ENCODE measurements at regions not wholly inside any gene's neighbourhood (a gene's known extent, or its start where the extent isn't known, plus 50 kb on each side); places are given as distances from the start of the nearest gene placed in this dataset.

DNA sequence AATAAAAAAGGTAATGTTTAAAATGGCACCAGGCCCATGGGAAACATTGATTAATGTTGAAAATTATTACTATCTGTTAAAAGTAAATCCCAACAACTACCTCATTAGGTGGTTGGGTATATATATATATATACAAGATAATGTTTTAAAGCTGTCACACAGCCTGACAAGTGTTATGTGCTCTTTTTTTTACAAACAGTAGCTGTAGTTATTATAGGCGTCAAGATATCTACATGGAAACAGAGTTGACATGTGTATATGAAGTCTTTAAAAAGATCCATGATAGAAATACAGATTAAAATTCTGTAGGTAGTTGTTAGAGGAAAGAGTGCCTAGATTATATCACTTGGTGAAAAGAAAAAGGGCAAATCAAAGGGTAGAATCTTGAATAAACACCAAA is 279.9 kb downstream of the SLITRK6 start:
- Histone ChIP-seq H3K36me3 (no peaks in the 10 kb centered on the region), H3K27ac (peak overlapping the region in 1 of 4 donors; percentile 56), H3K4me3 (no peak overlapping the region), H3K27me3 (no peaks in the 10 kb centered on the region), H3K9me3 (no peaks in the 10 kb centered on the region), H3K4me1 (peaks cover 0 to 32% (median 2%) of the 10 kb centered on the region in 3 donors)
- ATAC-seq = no peak
- 25 to 47% methylated on average over 1 of the region's 1 CpG for WGBS, 2 donors (ENCODE audit: low coverage in 1 of 2)
- TF ChIP-seq POLR2AphosphoS5 (IDR thresholded peaks at IDR 0.05) (no peak), POLR2A (IDR thresholded peaks at IDR 0.05) (no peak), EP300 (IDR thresholded peaks at IDR 0.05) (no peak)
- TF ChIP-seq, protein P1, sequence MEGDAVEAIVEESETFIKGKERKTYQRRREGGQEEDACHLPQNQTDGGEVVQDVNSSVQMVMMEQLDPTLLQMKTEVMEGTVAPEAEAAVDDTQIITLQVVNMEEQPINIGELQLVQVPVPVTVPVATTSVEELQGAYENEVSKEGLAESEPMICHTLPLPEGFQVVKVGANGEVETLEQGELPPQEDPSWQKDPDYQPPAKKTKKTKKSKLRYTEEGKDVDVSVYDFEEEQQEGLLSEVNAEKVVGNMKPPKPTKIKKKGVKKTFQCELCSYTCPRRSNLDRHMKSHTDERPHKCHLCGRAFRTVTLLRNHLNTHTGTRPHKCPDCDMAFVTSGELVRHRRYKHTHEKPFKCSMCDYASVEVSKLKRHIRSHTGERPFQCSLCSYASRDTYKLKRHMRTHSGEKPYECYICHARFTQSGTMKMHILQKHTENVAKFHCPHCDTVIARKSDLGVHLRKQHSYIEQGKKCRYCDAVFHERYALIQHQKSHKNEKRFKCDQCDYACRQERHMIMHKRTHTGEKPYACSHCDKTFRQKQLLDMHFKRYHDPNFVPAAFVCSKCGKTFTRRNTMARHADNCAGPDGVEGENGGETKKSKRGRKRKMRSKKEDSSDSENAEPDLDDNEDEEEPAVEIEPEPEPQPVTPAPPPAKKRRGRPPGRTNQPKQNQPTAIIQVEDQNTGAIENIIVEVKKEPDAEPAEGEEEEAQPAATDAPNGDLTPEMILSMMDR (IDR thresholded peaks at IDR 0.05) = no peak

GRCh38 chr13:85512421-85512820 is 286.8 kb downstream of the SLITRK6 start:
- peaks cover 0 to 7% (median 0%) of the 10 kb centered on the region in 3 donors for H3K4me1 ChIP-seq
- H3K27ac ChIP-seq = no peak overlapping the region
- no peaks in the 10 kb centered on the region for H3K27me3 ChIP-seq
- TF ChIP-seq, protein P1 (IDR thresholded peaks at IDR 0.05) = no peak
- TF ChIP-seq EP300 (IDR thresholded peaks at IDR 0.05) (no peak), POLR2A (IDR thresholded peaks at IDR 0.05) (no peak), POLR2AphosphoS5 (IDR thresholded peaks at IDR 0.05) (no peak)
- WGBS, 2 donors (ENCODE audit: low coverage in 1 of 2) = 84 to 93% methylated on average over 7 of the region's 7 CpGs
- H3K9me3 ChIP-seq = no peaks in the 10 kb centered on the region
- H3K36me3 ChIP-seq = no peaks in the 10 kb centered on the region
- ATAC-seq = no peak
- H3K4me3 ChIP-seq = no peak overlapping the region

DNA sequence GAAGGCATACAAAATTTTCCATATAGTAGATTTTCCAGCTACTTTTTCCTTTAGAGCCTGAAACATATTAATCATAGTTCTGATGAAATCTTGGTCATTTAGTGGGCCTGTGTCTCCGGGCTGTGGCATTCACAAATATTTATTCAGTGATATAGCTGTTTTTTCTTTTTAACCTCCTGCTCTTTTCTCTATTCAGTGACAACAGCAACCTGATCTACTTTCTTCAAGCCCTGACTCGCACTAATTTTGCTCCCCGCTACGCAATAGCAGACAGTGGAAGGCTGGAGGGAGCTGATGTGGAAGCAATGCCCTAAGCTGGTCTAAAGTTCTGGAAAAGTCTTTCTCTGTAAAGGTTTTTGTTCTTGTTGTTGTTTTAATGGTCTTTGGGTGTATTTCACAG is 289.7 kb downstream of the SLITRK6 start:
- Histone ChIP-seq H3K36me3 (no peaks in the 10 kb centered on the region), H3K27me3 (no peaks in the 10 kb centered on the region), H3K27ac (no peak overlapping the region), H3K9me3 (no peaks in the 10 kb centered on the region), H3K4me3 (no peak overlapping the region), H3K4me1 (peaks cover 0 to 7% (median 0%) of the 10 kb centered on the region in 3 donors)
- WGBS, 2 donors (ENCODE audit: low coverage in 1 of 2) = 29 to 79% methylated on average over 1 to 4 of the region's 4 CpGs
- no peak for TF ChIP-seq EP300 (IDR thresholded peaks at IDR 0.05)
- TF ChIP-seq POLR2AphosphoS5 (IDR thresholded peaks at IDR 0.05) = no peak
- TF ChIP-seq, protein P1 (IDR thresholded peaks at IDR 0.05) = no peak
- TF ChIP-seq POLR2A (IDR thresholded peaks at IDR 0.05) = no peak
- ATAC-seq = no peak

DNA sequence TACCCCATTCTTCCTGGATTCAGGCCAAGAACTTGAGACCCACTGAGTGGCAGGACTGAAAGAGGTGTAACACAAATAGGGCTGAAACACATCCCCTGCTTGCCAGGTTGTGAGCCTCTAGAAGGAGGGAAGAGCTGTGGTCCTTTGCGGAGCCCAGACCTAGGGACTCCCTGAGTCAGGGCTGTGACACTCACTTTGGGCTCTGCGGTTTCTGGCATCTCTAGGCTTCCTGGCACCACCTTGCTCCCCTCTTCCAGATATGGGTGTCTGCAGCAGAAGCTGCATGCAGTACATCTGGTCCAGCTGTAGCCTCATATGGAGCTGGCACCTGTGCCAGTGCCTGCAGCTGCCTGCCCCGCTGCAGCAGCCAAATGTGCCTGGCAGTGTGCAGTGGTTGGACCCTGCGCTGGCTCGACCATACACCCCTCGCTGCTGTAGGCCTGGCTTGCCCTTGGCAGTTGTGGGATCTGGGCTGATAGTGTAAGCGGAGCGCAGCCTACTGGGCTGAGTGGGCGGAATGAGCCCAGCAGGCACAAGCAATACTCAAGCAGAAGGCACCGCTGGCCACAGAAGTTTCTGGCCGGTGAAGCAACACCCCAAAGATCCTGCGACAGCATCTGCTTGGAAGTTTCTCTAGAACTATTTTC is 290.4 kb downstream of the SLITRK6 start:
- Histone ChIP-seq H3K4me1 (peaks cover 0 to 7% (median 0%) of the 10 kb centered on the region in 3 donors), H3K36me3 (no peaks in the 10 kb centered on the region), H3K27me3 (no peaks in the 10 kb centered on the region), H3K27ac (no peak overlapping the region), H3K4me3 (no peak overlapping the region), H3K9me3 (no peaks in the 10 kb centered on the region)
- no peak for TF ChIP-seq POLR2A (IDR thresholded peaks at IDR 0.05)
- TF ChIP-seq POLR2AphosphoS5 (IDR thresholded peaks at IDR 0.05) = no peak
- TF ChIP-seq EP300 (IDR thresholded peaks at IDR 0.05) = no peak
- TF ChIP-seq, protein P1 (IDR thresholded peaks at IDR 0.05) = no peak
- WGBS, 2 donors (ENCODE audit: low coverage in 1 of 2) = 82 to 100% methylated on average over 1 to 7 of the region's 12 CpGs
- peak; percentile 44 for ATAC-seq

DNA sequence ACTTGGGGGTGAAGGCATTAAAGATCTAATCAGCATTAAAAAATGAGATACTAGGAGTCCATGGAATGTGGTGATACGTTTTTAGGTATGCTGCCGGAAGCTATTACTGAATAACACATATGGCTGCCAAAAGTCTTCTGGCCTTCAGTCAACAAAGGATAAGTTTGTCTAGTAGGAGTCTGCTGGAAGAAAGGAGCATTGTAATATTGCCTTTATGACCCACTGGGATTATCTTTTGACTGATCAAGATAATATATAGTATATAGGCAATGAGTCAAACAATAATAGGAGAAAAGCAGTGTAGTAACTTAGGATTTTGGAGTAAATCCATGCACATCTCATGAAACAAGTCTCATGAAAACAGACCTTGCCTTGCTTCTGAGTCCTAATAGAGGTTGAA is 295.4 kb downstream of the SLITRK6 start:
- TF ChIP-seq EP300 (IDR thresholded peaks at IDR 0.05) (no peak), POLR2A (IDR thresholded peaks at IDR 0.05) (no peak), POLR2AphosphoS5 (IDR thresholded peaks at IDR 0.05) (no peak)
- TF ChIP-seq, protein P1 (IDR thresholded peaks at IDR 0.05) = no peak
- Histone ChIP-seq H3K36me3 (no peaks in the 10 kb centered on the region), H3K27ac (no peak overlapping the region), H3K9me3 (no peaks in the 10 kb centered on the region), H3K4me1 (no peaks in the 10 kb centered on the region), H3K27me3 (no peaks in the 10 kb centered on the region), H3K4me3 (no peak overlapping the region)
- no peak for ATAC-seq
- 18 to 56% methylated on average over 2 of the region's 2 CpGs for WGBS, 2 donors (ENCODE audit: low coverage in 1 of 2)
